GM23338 (cell line): ENCODE measurements at regions not wholly inside any gene's neighbourhood (a gene's known extent, or its start where the extent isn't known, plus 50 kb on each side); places are given as distances from the start of the nearest gene placed in this dataset.

Experiments
- ATAC-seq: fragments of 200-7000 bp; cut with Tn5 transposase; 3 replicates; pipeline ENCODE4 v1.9.1; 2020
- DNase-seq: peaks from one replicate; pipeline ENCODE4 v3.0.0-alpha.2; 2015; ENCODE audit warnings: low spot score
- H2AFZ ChIP-seq: fragments of 200-600 bp; sonication (generic); 2 replicates; pipeline ENCODE4 v1.8.0; 2016; ENCODE audit warnings: antibody characterized with exemption, mild to moderate bottlenecking, moderate library complexity
- H3F3A ChIP-seq: fragments of 200-600 bp; sonication (generic); replicated peaks from 2 replicates; pipeline ENCODE4 v1.8.0; 2017; ENCODE audit warnings: antibody characterized with exemption, mixed run types, low read depth
- H3K27ac ChIP-seq: fragments of 200-600 bp; sonication (generic); 2 replicates; pipeline ENCODE4 v1.6.1; 2016; ENCODE audit warnings: low read depth
- H3K27me3 ChIP-seq: fragments of 200-600 bp; sonication (generic); 2 replicates; pipeline ENCODE4 v1.8.0; 2016; ENCODE audit warnings: mild to moderate bottlenecking, mixed run types, moderate library complexity; ENCODE audit not compliant: insufficient read depth
- H3K36me3 ChIP-seq: fragments of 200-600 bp; sonication (generic); 2 replicates; pipeline ENCODE4 v1.8.0; 2016; ENCODE audit warnings: mild to moderate bottlenecking; ENCODE audit not compliant: insufficient read depth
- H3K4me1 ChIP-seq: fragments of 200-600 bp; sonication (generic); 2 replicates; pipeline ENCODE4 v1.8.0; 2016; ENCODE audit warnings: mild to moderate bottlenecking, moderate library complexity; ENCODE audit not compliant: insufficient read depth
- H3K4me2 ChIP-seq: fragments of 200-600 bp; sonication (generic); 2 replicates; pipeline ENCODE4 v1.7.1; 2017; ENCODE audit warnings: mixed run types
- H3K4me3 ChIP-seq: fragments of 200-600 bp; sonication (generic); 2 replicates; pipeline ENCODE4 v1.6.1; 2016; ENCODE audit warnings: mixed run types
- H3K79me2 ChIP-seq: fragments of 200-600 bp; sonication (generic); replicated peaks from 2 replicates; pipeline ENCODE4 v1.8.0; 2017; ENCODE audit warnings: mild to moderate bottlenecking; ENCODE audit not compliant: insufficient read depth
- H3K9me2 ChIP-seq: fragments of 200-600 bp; sonication (generic); 2 replicates; pipeline ENCODE4 v1.8.0; 2017; ENCODE audit not compliant: insufficient read depth
- H4K20me1 ChIP-seq: fragments of 200-600 bp; sonication (generic); replicated peaks from 2 replicates; pipeline ENCODE4 v1.8.0; 2017; ENCODE audit warnings: mild to moderate bottlenecking; ENCODE audit not compliant: insufficient read depth
- H3K27ac Mint-ChIP-seq: 2 replicates; pipeline ENCODE4 v1.8.0; 2020; ENCODE audit warnings: inconsistent platforms, mild to moderate bottlenecking, moderate library complexity, mixed read lengths
- H3K27me3 Mint-ChIP-seq: 3 replicates; pipeline ENCODE4 v1.8.0; 2022; ENCODE audit warnings: low read depth, mild to moderate bottlenecking, moderate library complexity, mixed read lengths, inconsistent platforms; ENCODE audit not compliant: insufficient read depth, poor library complexity
- H3K36me3 Mint-ChIP-seq: 3 replicates; pipeline ENCODE4 v1.8.0; 2021; ENCODE audit warnings: low read depth, mild to moderate bottlenecking, inconsistent platforms, moderate library complexity, mixed read lengths
- H3K4me1 Mint-ChIP-seq: 3 replicates; pipeline ENCODE4 v1.8.0; 2020; ENCODE audit warnings: mild to moderate bottlenecking, inconsistent platforms, mixed read lengths
- H3K4me3 Mint-ChIP-seq: 3 replicates; pipeline ENCODE4 v1.8.0; 2021; ENCODE audit warnings: moderate library complexity, mild to moderate bottlenecking, inconsistent platforms, mixed read lengths
- H3K9me3 Mint-ChIP-seq: 3 replicates; pipeline ENCODE4 v1.8.0; 2020; ENCODE audit warnings: moderate library complexity, mild to moderate bottlenecking, inconsistent platforms, mixed read lengths
- EZH2phosphoT487 ChIP-seq: fragments of 200-600 bp; sonication (generic); IDR thresholded peaks from one replicate; pipeline ENCODE4 v1.8.1; 2018; ENCODE audit warnings: antibody characterized with exemption; ENCODE audit not compliant: unreplicated experiment
- NANOG ChIP-seq: IDR thresholded peaks from 2 replicates; pipeline ENCODE4 v1.6.1; 2016; ENCODE audit warnings: antibody characterized with exemption, borderline replicate concordance
- REST ChIP-seq: IDR thresholded peaks from one replicate; pipeline ENCODE4 v1.6.1; 2018; ENCODE audit warnings: antibody characterized with exemption; ENCODE audit not compliant: unreplicated experiment
- ZNF114 ChIP-seq: fragments of 250-450 bp; sonication (Bioruptor Pico); IDR thresholded peaks from 2 replicates; pipeline ENCODE4 v1.5.0; 2020; ENCODE audit warnings: mild to moderate bottlenecking, moderate library complexity
- TF ChIP-seq, protein P1 (sequence below): fragments of 250-450 bp; sonication (Bioruptor Pico); IDR thresholded peaks from 2 replicates; pipeline ENCODE4 v1.5.0; 2020; ENCODE audit warnings: mild to moderate bottlenecking, moderate library complexity

DNA sequence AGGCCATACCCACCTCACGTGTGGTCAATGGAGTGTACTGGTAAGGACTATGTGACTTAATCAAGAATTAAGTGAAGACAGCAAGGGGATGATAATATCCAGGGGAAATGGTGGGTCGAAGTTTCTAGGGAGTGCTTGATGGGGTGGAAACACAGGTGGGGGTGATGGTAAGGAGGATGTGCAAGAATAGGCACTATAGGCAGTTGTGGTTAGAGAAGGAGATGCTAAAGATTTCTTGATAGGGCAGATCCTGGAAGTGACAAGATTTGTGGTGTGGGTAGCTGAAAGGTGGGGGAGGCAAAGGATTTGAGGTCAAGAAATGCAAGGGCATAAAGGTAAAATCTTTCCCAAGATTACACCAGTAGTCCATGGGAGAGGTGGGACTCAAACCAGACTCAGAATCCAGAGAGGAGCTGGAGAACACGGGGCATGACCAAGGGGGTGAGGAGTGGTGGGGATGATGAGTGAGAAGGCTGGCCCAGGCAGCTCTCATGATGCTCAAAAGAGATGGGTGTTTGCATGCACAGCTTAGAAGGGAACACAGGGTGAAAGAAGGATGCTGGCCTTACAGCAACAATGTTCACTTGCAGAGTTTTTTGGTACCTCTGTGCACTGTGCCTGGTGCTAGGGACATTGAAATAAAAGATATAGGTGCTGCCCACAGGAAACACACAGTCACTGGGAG lies 78.4 kb downstream of the CCR1 start:
- Histone ChIP-seq H3K4me2 (no peak overlapping the region), H3K4me1 (no peaks in the 10 kb centered on the region; the same call in 1 of the 2 replicates), H2AFZ (no peak overlapping the region), H3K36me3 (no peaks in the 10 kb centered on the region), H3K27me3 (no peaks in the 10 kb centered on the region), H4K20me1 (no peaks in the 10 kb centered on the region), H3F3A (no peaks in the 10 kb centered on the region), H3K79me2 (no peaks in the 10 kb centered on the region), H3K4me3 (no peak overlapping the region), H3K27ac (no peak overlapping the region), H3K9me2 (0 out of 2 replicates have a peak, but pooled peaks cover under 1% of the 10 kb centered on the region)
- peaks cover 2% of the 10 kb centered on the region; the same call in 1 of the 3 replicates for H3K4me1 Mint-ChIP-seq
- no peaks in the 10 kb centered on the region for H3K9me3 Mint-ChIP-seq
- H3K36me3 Mint-ChIP-seq = no peaks in the 10 kb centered on the region
- H3K27ac Mint-ChIP-seq = no peak overlapping the region
- no peak overlapping the region for H3K4me3 Mint-ChIP-seq
- no peaks in the 10 kb centered on the region for H3K27me3 Mint-ChIP-seq
- DNase-seq = no peak
- TF ChIP-seq, protein P1, sequence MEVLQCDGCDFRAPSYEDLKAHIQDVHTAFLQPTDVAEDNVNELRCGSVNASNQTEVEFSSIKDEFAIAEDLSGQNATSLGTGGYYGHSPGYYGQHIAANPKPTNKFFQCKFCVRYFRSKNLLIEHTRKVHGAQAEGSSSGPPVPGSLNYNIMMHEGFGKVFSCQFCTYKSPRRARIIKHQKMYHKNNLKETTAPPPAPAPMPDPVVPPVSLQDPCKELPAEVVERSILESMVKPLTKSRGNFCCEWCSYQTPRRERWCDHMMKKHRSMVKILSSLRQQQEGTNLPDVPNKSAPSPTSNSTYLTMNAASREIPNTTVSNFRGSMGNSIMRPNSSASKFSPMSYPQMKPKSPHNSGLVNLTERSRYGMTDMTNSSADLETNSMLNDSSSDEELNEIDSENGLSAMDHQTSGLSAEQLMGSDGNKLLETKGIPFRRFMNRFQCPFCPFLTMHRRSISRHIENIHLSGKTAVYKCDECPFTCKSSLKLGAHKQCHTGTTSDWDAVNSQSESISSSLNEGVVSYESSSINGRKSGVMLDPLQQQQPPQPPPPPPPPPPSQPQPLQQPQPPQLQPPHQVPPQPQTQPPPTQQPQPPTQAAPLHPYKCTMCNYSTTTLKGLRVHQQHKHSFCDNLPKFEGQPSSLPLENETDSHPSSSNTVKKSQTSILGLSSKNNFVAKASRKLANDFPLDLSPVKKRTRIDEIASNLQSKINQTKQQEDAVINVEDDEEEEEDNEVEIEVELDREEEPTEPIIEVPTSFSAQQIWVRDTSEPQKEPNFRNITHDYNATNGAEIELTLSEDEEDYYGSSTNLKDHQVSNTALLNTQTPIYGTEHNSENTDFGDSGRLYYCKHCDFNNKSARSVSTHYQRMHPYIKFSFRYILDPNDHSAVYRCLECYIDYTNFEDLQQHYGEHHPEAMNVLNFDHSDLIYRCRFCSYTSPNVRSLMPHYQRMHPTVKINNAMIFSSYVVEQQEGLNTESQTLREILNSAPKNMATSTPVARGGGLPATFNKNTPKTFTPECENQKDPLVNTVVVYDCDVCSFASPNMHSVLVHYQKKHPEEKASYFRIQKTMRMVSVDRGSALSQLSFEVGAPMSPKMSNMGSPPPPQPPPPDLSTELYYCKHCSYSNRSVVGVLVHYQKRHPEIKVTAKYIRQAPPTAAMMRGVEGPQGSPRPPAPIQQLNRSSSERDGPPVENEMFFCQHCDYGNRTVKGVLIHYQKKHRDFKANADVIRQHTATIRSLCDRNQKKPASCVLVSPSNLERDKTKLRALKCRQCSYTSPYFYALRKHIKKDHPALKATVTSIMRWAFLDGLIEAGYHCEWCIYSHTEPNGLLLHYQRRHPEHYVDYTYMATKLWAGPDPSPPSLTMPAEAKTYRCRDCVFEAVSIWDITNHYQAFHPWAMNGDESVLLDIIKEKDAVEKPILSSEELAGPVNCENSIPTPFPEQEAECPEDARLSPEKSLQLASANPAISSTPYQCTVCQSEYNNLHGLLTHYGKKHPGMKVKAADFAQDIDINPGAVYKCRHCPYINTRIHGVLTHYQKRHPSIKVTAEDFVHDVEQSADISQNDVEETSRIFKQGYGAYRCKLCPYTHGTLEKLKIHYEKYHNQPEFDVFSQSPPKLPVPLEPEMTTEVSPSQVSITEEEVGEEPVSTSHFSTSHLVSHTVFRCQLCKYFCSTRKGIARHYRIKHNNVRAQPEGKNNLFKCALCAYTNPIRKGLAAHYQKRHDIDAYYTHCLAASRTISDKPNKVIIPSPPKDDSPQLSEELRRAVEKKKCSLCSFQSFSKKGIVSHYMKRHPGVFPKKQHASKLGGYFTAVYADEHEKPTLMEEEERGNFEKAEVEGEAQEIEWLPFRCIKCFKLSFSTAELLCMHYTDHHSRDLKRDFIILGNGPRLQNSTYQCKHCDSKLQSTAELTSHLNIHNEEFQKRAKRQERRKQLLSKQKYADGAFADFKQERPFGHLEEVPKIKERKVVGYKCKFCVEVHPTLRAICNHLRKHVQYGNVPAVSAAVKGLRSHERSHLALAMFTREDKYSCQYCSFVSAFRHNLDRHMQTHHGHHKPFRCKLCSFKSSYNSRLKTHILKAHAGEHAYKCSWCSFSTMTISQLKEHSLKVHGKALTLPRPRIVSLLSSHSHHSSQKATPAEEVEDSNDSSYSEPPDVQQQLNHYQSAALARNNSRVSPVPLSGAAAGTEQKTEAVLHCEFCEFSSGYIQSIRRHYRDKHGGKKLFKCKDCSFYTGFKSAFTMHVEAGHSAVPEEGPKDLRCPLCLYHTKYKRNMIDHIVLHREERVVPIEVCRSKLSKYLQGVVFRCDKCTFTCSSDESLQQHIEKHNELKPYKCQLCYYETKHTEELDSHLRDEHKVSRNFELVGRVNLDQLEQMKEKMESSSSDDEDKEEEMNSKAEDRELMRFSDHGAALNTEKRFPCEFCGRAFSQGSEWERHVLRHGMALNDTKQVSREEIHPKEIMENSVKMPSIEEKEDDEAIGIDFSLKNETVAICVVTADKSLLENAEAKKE (CRISPR knock-in tag) = no peak
- TF ChIP-seq NANOG = no peak
- no peak for TF ChIP-seq EZH2phosphoT487
- TF ChIP-seq ZNF114 (CRISPR knock-in tag) = no peak
- ATAC-seq = no peak

DNA sequence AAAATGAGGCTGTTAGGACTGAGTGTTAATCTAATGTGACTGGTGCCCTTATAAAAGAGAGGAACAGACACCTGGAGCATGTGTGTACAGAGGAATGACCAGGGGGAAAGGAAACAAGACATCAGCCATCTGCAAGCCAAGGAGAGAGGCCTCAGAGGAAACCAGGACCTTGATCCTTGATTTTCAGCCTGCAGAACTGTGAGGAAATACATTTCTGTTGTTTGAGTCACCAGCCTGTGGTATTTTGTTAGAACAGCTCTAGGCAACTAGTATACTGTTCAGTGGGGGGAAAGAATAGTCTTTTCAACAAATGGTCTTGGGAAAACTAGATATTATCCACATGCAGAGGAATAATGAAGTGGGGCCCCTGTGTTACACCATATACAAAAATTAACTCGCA lies 80.6 kb downstream of the CCR1 start:
- no peak overlapping the region for H3K4me3 ChIP-seq
- H4K20me1 ChIP-seq = no peaks in the 10 kb centered on the region
- H3K4me2 ChIP-seq = no peak overlapping the region
- Mint-ChIP-seq H3K27ac (no peak overlapping the region), H3K36me3 (no peaks in the 10 kb centered on the region), H3K4me3 (no peak overlapping the region), H3K27me3 (no peaks in the 10 kb centered on the region), H3K9me3 (no peaks in the 10 kb centered on the region), H3K4me1 (peaks cover 6% of the 10 kb centered on the region; the same call in 1 of the 3 replicates)
- DNase-seq (no peak), ATAC-seq (no peak)
- H2AFZ ChIP-seq = no peak overlapping the region
- H3F3A ChIP-seq = no peaks in the 10 kb centered on the region
- no peak overlapping the region for H3K27ac ChIP-seq
- no peak for TF ChIP-seq REST
- H3K36me3 ChIP-seq = no peaks in the 10 kb centered on the region
- peaks cover 6% of the 10 kb centered on the region; the same call in 1 of the 2 replicates for H3K9me2 ChIP-seq
- peaks cover 4% of the 10 kb centered on the region; the same call in 1 of the 2 replicates for H3K4me1 ChIP-seq
- no peaks in the 10 kb centered on the region for H3K27me3 ChIP-seq
- H3K79me2 ChIP-seq = no peaks in the 10 kb centered on the region
